H1 (cell line): ENCODE measurements at regions not wholly inside any gene's neighbourhood (a gene's known extent, or its start where the extent isn't known, plus 50 kb on each side); places are given as distances from the start of the nearest gene placed in this dataset.
A peak's percentile ranks its signal among the peaks of the same experiment; 100 is the strongest.

Source experiments
- EGR1 ChIP-seq: IDR thresholded peaks from 2 replicates; pipeline ENCODE4 v1.6.1; 2011; ENCODE audit warnings: low read depth, low read length, borderline replicate concordance
- JUND ChIP-seq: IDR thresholded peaks from 2 replicates; pipeline ENCODE4 v1.6.1; 2011; ENCODE audit warnings: mild to moderate bottlenecking, improper control_type of control experiment, low read length
- KDM1A ChIP-seq: fragments of 200-600, 300-600 bp; sonication (generic); IDR thresholded peaks from 2 replicates; pipeline ENCODE4 v1.7.1; 2016; ENCODE audit warnings: mild to moderate bottlenecking, low read length, borderline replicate concordance
- KDM5A ChIP-seq: fragments of 200-600 bp; IDR thresholded peaks from 2 replicates; pipeline ENCODE4 v1.7.1; 2012; ENCODE audit warnings: mild to moderate bottlenecking, low read length, inconsistent platforms, mixed read lengths
- NANOG ChIP-seq: IDR thresholded peaks from 2 replicates; pipeline ENCODE4 v1.6.1; 2011; ENCODE audit warnings: low read length, low read depth, mild to moderate bottlenecking, inconsistent platforms; ENCODE audit not compliant: insufficient read depth, poor library complexity, severe bottlenecking
- RNF2 ChIP-seq: fragments of 200-900, 300-1000 bp; sonication (generic); IDR thresholded peaks from 2 replicates; pipeline ENCODE4 v1.7.1; 2016; ENCODE audit warnings: borderline replicate concordance, low read depth, mild to moderate bottlenecking, antibody characterized with exemption, low read length; ENCODE audit not compliant: poor library complexity, severe bottlenecking; ENCODE audit errors: missing control alignments
- SIN3A ChIP-seq, 2 experiments: IDR thresholded peaks in 1 of 2; conservative IDR thresholded peaks in 1 of 2; 2 replicates each; pipeline ENCODE4 v1.6.1; 2011 to 2012; ENCODE audit warnings: low read length in 2 of 2, improper control_type of control experiment in 1 of 2, low read depth in 1 of 2, mild to moderate bottlenecking in 1 of 2
- TBP ChIP-seq: IDR thresholded peaks from 2 replicates; pipeline ENCODE4 v1.6.1; 2011; ENCODE audit warnings: low read depth, low read length, improper control_type of control experiment
- TF ChIP-seq, protein P1 (sequence below): fragments of 300-600 bp; sonication (generic); IDR thresholded peaks from 2 replicates; pipeline ENCODE4 v1.7.1; 2012; ENCODE audit warnings: low read length, moderate library complexity, mild to moderate bottlenecking, inconsistent platforms; ENCODE audit not compliant: insufficient replicate concordance
- TF ChIP-seq, protein P2 (sequence below): IDR thresholded peaks from 2 replicates; pipeline ENCODE4 v1.6.1; 2011; ENCODE audit warnings: low read length, improper control_type of control experiment

DNA sequence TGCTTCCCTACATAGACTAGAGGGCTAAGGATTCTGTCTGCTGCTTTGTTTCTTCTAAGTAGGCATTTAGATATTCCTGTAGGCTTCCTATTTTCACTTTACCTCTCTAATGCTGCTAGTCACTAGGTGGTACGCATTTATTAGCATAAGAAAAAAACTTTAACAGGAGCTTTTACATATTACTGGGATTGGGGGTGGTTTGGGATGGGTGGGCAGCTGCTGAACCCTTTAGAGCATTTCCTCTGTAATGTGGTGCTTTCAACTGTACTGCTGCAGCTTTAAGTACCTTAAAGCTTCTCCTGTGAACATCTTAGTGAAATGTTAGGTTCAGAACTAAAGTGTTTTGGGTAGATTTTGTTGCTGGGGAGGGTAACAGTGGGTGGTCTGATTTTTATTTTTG, 92.6 kb downstream of the ZNF486 start (continued):
- TF ChIP-seq KDM5A, result no peak
- TF ChIP-seq RNF2, result no peak
- TF ChIP-seq EGR1, result no peak
- no peak for TF ChIP-seq JUND
- TF ChIP-seq NANOG, result peak; percentile 56
- TF ChIP-seq, protein P1, sequence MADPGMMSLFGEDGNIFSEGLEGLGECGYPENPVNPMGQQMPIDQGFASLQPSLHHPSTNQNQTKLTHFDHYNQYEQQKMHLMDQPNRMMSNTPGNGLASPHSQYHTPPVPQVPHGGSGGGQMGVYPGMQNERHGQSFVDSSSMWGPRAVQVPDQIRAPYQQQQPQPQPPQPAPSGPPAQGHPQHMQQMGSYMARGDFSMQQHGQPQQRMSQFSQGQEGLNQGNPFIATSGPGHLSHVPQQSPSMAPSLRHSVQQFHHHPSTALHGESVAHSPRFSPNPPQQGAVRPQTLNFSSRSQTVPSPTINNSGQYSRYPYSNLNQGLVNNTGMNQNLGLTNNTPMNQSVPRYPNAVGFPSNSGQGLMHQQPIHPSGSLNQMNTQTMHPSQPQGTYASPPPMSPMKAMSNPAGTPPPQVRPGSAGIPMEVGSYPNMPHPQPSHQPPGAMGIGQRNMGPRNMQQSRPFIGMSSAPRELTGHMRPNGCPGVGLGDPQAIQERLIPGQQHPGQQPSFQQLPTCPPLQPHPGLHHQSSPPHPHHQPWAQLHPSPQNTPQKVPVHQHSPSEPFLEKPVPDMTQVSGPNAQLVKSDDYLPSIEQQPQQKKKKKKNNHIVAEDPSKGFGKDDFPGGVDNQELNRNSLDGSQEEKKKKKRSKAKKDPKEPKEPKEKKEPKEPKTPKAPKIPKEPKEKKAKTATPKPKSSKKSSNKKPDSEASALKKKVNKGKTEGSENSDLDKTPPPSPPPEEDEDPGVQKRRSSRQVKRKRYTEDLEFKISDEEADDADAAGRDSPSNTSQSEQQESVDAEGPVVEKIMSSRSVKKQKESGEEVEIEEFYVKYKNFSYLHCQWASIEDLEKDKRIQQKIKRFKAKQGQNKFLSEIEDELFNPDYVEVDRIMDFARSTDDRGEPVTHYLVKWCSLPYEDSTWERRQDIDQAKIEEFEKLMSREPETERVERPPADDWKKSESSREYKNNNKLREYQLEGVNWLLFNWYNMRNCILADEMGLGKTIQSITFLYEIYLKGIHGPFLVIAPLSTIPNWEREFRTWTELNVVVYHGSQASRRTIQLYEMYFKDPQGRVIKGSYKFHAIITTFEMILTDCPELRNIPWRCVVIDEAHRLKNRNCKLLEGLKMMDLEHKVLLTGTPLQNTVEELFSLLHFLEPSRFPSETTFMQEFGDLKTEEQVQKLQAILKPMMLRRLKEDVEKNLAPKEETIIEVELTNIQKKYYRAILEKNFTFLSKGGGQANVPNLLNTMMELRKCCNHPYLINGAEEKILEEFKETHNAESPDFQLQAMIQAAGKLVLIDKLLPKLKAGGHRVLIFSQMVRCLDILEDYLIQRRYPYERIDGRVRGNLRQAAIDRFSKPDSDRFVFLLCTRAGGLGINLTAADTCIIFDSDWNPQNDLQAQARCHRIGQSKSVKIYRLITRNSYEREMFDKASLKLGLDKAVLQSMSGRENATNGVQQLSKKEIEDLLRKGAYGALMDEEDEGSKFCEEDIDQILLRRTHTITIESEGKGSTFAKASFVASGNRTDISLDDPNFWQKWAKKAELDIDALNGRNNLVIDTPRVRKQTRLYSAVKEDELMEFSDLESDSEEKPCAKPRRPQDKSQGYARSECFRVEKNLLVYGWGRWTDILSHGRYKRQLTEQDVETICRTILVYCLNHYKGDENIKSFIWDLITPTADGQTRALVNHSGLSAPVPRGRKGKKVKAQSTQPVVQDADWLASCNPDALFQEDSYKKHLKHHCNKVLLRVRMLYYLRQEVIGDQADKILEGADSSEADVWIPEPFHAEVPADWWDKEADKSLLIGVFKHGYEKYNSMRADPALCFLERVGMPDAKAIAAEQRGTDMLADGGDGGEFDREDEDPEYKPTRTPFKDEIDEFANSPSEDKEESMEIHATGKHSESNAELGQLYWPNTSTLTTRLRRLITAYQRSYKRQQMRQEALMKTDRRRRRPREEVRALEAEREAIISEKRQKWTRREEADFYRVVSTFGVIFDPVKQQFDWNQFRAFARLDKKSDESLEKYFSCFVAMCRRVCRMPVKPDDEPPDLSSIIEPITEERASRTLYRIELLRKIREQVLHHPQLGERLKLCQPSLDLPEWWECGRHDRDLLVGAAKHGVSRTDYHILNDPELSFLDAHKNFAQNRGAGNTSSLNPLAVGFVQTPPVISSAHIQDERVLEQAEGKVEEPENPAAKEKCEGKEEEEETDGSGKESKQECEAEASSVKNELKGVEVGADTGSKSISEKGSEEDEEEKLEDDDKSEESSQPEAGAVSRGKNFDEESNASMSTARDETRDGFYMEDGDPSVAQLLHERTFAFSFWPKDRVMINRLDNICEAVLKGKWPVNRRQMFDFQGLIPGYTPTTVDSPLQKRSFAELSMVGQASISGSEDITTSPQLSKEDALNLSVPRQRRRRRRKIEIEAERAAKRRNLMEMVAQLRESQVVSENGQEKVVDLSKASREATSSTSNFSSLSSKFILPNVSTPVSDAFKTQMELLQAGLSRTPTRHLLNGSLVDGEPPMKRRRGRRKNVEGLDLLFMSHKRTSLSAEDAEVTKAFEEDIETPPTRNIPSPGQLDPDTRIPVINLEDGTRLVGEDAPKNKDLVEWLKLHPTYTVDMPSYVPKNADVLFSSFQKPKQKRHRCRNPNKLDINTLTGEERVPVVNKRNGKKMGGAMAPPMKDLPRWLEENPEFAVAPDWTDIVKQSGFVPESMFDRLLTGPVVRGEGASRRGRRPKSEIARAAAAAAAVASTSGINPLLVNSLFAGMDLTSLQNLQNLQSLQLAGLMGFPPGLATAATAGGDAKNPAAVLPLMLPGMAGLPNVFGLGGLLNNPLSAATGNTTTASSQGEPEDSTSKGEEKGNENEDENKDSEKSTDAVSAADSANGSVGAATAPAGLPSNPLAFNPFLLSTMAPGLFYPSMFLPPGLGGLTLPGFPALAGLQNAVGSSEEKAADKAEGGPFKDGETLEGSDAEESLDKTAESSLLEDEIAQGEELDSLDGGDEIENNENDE, result peak; percentile 77
- TF ChIP-seq, protein P2, sequence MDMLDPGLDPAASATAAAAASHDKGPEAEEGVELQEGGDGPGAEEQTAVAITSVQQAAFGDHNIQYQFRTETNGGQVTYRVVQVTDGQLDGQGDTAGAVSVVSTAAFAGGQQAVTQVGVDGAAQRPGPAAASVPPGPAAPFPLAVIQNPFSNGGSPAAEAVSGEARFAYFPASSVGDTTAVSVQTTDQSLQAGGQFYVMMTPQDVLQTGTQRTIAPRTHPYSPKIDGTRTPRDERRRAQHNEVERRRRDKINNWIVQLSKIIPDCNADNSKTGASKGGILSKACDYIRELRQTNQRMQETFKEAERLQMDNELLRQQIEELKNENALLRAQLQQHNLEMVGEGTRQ, result no peak
- no peak for TF ChIP-seq SIN3A (conservative IDR thresholded peaks at IDR 0.05 in 1 of 2, IDR thresholded peaks at IDR 0.05 in 1 of 2; ENCODE audit: low read depth in 1 of 2, low read length in 2 of 2)
- no peak for TF ChIP-seq KDM1A
- TF ChIP-seq TBP, result no peak
